Dermis blood vessel endothelial cell (primary cell): ENCODE measurements at regions not wholly inside any gene's neighbourhood (a gene's known extent, or its start where the extent isn't known, plus 50 kb on each side); places are given as distances from the start of the nearest gene placed in this dataset.
"Not testable (repeated sequence)": the region's sequence is repeated elsewhere in the genome, so short reads cannot be mapped to it uniquely, and the experiment has no call there.

Source experiments
- DNase-seq: peaks from one replicate; pipeline ENCODE4 v3.0.0; 2010

- no peak for DNase-seq
These were observed 251.4 kb upstream of the RGMA start for GRCh38 chr15:93340406-93340805.

- DNase-seq = no peak
These were observed 244.8 kb upstream of the RGMA start for GRCh38 chr15:93333796-93334195.

DNA sequence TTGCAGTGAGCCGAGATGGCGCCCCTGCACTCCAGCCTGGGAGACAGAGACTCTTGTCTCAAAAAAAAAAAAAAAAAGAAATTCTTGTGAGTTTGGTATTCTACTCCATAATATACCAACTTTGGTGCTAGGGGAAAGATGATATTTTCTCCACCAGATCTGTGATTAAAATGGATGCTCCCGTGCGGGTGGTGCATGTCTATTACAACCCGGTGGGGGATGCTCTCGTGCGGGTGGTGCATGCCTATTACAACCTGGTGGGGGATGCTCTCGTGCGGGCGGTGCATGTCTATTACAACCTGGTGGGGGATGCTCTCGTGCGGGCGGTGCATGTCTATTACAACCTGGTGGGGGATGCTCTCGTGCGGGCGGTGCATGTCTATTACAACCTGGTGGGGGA, 244.1 kb upstream of the RGMA start:
- DNase-seq = not testable (repeated sequence)

DNA sequence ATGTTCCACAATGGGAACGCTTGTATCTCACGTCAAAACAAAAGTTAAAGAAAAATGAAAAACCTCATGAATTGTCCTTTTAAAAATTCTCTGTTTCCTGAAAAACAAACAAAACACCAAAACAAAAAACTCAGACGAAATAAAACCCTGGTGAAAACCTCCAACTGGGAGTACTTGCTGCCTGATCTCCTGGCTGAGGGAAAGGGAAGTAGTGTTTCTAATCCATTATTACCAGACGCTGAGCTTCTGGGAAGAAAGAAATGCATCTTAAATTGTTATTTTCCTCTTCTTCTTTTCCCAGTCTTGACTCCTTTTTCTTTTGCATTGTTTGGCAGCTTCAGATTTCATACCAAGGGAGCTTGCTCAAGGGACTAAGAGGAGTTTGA, 243.2 kb upstream of the RGMA start:
- DNase-seq = no peak

DNA sequence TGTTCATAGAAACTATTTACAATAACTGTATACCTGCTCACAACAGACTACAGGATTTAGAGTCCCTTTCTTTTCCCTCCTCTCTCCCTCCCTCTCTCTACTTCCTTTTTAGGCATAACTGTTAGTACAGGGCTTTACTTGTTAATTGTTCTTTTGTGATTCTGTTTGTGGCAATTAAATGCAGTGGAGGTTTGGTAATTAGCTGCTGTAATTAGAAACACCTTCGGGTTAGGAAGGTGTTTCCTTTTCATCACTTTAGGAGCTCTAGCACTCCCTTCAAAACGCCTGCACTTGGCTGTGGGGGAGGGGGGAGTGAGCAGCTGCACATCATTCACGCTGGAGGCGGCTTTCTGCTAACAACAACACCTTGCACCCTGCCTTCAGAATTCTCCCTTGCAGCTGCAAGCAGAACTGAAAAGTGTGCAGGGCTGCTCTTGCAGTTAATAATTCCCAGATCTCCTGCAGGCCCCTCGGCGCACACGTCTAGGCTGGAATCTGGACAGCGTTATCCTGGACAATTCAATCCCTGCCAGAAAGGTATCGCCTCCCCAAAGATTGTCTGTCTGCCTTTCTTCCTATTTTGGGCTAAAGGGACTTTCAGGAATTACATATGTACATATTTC, 242.6 kb upstream of the RGMA start:
- no peak for DNase-seq

DNA sequence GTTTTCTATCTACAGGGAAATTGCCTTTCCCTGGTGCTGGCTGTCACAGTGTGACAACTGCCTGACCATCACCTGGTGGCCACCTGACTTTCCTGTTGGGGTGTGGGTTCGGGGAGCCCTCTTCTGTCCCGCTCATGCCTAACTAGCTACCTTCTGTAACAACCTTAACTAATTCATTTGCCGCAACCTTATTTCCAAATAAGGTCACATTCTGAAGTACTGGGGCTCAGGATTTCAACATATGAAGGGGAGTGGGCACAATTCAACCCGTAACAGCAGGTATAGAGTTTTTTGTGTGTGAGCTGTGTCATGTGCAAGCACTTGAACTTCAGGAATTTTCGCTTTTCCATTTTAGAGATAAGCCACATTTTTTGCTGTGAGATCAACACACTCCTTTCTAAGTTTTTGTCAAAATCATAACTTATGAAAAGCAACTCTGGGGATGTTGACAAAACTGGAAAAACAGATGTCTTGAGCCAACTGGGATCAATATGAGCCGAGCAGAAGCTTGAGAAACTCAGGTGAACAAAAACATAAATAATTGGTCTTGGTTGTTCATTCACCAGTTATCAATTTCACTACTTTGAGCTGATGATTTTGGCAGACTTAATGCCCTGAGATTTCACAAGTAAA, 242.0 kb upstream of the RGMA start:
- DNase-seq = no peak

GRCh38 chr15:93327364-93327763, 238.4 kb upstream of the RGMA start:
- DNase-seq = no peak

DNA sequence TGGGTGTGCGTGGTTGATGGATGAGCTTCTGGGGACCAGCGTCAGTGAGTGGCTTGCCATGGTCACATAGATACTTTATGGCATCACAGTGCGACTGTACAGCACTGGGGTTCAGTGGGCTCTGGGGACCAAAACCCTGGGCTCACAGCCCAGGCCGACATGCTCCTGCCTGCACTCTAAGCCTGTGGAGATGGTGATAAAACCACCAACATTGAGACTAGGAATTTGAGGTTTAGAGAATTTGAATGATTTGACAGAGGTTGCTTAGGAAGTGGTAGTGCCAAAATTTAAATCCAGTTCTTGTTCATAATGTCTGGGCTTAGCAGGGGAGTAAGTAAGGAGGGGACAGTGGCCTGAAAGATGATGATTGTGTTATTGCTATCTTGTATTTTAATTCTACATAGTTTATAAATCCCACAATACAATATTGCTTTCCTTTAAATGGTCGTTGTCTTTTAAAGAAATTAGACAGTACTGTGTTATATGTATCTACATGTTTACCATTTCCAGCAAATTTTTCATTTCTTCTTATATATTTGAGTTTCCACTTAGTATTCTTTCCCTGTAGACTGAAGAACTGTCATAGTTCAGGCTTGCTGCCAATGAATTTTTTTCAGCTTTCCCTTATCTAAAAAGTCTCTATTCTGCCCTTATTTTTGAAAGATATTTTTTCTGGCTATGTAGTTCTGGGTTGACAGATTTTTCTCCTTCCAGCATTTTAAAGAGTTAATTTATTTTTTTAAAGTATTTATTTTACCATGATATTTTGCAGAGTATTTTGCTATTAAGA, 235.4 kb upstream of the RGMA start:
- DNase-seq = no peak

- no peak for DNase-seq
These were observed 232.9 kb upstream of the RGMA start for GRCh38 chr15:93321881-93322282.

DNA sequence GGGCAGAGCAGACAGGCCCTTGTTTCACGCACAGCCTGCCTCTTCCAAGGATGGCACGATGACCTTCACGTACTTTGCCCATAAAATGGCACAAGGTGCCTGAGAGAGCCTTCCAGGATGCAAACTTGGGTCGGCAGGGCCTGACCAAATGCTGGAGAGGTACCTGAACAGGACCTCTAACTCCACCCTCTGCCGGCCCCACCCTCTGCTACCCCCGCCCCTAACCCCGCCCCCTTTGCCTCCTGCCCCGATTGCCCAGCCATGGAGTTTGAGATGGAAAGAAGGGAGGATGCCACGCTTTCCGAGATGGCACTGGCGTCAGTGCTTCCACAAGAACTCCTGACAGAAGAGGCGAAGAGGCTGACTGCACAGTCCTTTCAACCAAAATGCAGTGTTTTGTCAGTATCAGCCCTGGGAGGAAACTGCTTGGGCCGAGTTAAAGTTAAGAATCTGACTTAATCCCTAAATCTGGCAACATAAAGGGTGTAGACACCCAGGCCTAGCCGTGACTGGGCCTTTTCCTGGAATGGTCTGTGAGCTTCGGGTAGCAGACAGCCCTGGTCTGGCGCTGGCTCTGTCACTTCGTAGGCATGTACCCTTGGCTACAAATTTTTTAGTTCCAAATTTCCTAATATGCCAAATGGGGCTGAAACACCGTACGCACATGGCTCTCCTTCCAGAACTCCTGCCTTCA, 230.3 kb upstream of the RGMA start:
- DNase-seq = no peak

DNA sequence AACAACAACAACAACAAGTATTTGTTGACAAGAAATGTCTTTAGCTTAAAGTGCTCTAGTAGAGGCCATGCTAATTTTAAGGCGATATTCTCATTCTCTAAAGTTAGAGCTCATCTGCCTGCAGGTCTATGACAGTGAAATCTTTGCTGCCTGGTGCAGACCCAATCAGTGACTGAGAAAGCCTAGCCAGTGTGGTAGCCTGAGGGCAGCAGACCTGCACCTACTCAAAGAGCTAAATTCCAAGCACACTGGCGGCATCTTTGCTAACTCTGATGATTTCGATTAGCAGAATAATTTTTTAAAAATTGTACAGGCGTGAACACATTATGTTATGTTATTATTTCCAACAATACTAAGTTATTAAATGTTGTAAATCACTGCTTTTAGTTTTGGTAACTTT, 228.8 kb upstream of the RGMA start:
- no peak for DNase-seq

DNA sequence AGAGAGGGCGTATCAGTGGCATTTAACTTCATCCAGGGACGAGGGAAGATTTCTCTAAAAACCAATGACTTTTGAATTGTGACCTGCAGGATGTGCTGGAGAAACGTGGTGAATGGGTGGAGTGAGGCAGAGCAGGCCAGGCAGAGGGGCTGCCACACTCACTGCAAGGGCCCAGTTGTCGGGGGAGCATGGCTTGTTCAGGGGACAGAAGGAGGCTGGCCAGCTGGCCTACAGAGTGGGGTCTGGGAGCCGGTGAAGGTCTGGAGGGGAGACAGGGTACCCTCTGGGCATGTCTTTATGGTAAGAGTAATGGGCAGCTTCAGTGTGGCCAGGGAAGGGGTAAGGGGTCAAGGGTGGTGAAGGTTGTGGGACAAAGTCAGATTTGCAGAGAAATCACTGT, 225.2 kb upstream of the RGMA start:
- DNase-seq = no peak

DNA sequence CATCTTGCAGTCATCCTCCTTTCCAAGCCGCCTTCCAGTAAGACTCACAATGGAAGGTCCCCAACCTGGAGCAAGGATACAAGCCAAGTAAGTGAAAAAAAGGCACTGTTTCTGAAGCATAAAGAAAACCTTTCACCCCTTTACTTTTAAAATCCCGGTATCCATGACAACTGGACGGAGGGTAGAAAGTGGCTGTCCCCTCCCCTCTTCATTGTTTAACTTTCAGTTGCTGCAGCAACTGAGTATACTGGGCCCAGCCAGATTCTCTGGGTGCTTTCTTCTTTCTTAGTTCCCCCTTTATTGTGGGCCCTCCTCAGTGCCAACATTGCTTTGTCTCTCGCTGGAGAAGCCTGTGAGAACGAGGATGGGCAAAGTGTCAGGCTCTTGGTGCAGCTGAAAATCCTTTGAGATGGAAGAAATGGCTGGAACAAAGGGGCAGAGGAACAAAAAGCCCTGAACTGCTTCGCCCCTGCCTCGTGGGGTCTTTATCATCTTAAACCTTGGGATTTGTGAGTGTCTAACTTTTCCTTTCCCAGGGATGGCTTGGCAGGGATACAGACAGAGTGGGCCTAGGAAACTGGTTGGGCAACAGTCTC, 224.0 kb upstream of the RGMA start:
- DNase-seq = no peak

DNA sequence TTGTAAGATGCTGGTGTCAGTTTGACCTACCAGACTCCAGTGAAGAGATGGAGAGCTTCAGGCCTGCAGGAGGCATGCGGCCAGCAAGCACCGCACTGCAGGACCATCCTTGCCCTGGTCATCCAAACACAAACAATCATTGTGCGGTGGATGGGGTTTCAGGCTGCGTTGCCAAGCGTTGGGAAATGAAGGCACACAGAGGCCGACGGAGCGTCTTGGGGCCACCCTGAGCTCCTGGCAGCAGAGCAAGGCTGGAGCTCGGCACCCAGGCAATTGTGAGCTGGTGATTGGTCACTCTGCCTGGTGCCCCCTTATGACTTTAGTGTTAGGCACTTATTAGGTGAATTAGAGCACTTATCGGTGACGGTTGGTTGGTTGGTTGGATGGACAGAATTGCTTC, 222.6 kb upstream of the RGMA start:
- no peak for DNase-seq

GRCh38 chr15:93308026-93308690, 219.1 kb upstream of the RGMA start:
- DNase-seq = no peak

DNA sequence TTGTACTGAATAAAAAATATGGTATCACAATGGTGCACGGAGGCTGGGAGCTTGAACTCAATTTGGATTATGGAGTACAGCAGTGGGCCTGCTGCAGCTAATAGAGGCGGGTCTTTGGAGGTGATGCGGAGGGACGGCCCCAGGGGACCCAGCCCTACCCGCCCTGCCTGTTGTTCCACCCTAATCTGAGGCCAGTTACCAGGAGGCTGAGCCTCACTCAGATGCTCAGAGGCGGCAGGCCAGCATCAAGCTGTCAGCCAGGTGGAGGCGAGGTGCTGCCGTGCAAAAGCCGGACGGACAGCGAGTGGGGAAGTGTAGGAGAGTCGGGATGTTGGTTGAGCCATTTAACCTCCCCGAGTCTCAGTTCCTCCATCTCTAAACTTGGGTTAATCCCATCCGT, 218.5 kb upstream of the RGMA start:
- DNase-seq = no peak

- DNase-seq = no peak
These were observed 216.3 kb upstream of the RGMA start for GRCh38 chr15:93305306-93305705.

- DNase-seq = no peak
These were observed 213.2 kb upstream of the RGMA start for GRCh38 chr15:93302080-93302765.

DNA sequence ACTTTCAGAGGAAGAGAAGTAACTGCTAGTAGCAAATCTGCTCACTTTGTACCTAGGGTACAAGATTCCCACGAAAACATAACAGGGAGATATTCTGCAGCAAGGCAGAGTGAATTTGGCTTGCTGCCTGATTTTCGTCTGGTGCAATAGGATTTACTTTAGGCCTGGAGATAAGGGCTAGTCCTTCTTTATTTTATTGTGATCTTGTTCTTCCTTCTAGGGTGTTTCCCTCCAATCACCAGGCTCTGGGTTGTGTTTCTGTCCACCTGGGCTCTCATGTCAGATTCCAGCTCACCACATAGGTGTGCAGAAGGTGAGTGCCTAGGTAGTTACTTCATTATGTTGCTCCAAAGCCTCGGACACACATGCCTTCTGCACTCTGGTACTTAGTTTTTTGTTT, 211.8 kb upstream of the RGMA start:
- DNase-seq = no peak

GRCh38 chr15:93299675-93300074, 210.7 kb upstream of the RGMA start:
- no peak for DNase-seq

DNA sequence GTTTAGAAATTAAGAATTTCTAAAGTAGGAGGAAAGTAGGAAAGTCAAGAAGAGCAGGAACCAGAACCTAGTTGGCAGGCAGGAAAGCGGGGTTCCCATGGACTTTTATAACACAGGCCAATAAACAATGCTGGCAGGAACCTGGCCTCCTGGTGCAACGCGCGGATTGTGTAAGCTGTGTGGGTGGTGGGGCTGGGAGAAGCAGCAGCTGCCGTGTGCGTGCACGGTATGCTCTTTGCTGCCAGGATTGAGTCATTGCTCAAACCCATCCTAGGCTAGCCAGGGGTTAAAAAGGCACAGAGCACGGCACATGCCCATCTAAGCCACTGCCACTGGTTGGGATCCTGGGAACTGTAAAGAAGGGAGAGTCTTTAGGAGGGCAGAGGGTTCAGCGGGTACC, 209.9 kb upstream of the RGMA start:
- no peak for DNase-seq
